WTC11 (cell line): ENCODE measurements at regions not wholly inside any gene's neighbourhood (a gene's known extent, or its start where the extent isn't known, plus 50 kb on each side); places are given as distances from the start of the nearest gene placed in this dataset.

Source experiments
- ATAC-seq: fragments of 200-7000 bp; cut with Tn5 transposase; 2 replicates; pipeline ENCODE4 v1.10.0; 2021; ENCODE audit warnings: mild to moderate bottlenecking, moderate library complexity
- CTCF ChIA-PET: fragments of 300-600 bp; sonication (Branson Sonifier 250); formaldehyde crosslinking; loops from one replicate; lab custom pipeline; 2021; ENCODE audit warnings: antibody characterized with exemption; lab: Charles Lee
- POLR2A ChIA-PET: fragments of 350-600 bp; sonication (Branson Sonifier 250); formaldehyde crosslinking; loops from one replicate; lab custom pipeline; 2021; ENCODE audit warnings: antibody characterized with exemption; lab: Charles Lee
- DNase-seq: peaks from one replicate; pipeline ENCODE4 v3.0.0; 2021; ENCODE audit warnings: low spot score
- H3K27ac Mint-ChIP-seq: 2 replicates; pipeline ENCODE4 v1.8.0; 2021; ENCODE audit warnings: mixed read lengths
- H3K27me3 Mint-ChIP-seq: 2 replicates; pipeline ENCODE4 v1.8.0; 2021; ENCODE audit warnings: low read depth, mild to moderate bottlenecking, moderate library complexity, mixed read lengths
- H3K36me3 Mint-ChIP-seq: 2 replicates; pipeline ENCODE4 v1.8.0; 2021; ENCODE audit warnings: mixed read lengths
- H3K4me1 Mint-ChIP-seq: 2 replicates; pipeline ENCODE4 v1.8.0; 2022; ENCODE audit warnings: mixed read lengths
- H3K4me3 Mint-ChIP-seq: 2 replicates; pipeline ENCODE4 v1.8.0; 2021; ENCODE audit warnings: mild to moderate bottlenecking, moderate library complexity, mixed read lengths
- H3K9me3 Mint-ChIP-seq: 2 replicates; pipeline ENCODE4 v1.8.0; 2021; ENCODE audit warnings: mixed read lengths
- AFF4 ChIP-seq: sonication (generic); formaldehyde crosslinking; IDR thresholded peaks from 2 replicates; pipeline ENCODE4 v1.8.1; 2023; ENCODE audit warnings: mild to moderate bottlenecking, missing genetic modification reagents, borderline replicate concordance
- ARID4B ChIP-seq: sonication (generic); formaldehyde crosslinking; IDR thresholded peaks from 2 replicates; pipeline ENCODE4 v1.8.0; 2023; ENCODE audit warnings: missing genetic modification reagents, mild to moderate bottlenecking, borderline replicate concordance
- ATF3 ChIP-seq: sonication (generic); formaldehyde crosslinking; conservative IDR thresholded peaks from 2 replicates; pipeline ENCODE4 v1.8.1; 2022; ENCODE audit warnings: mild to moderate bottlenecking, missing genetic modification reagents
- CBFB ChIP-seq: sonication (generic); formaldehyde crosslinking; IDR thresholded peaks from 2 replicates; pipeline ENCODE4 v1.8.1; 2022; ENCODE audit warnings: mild to moderate bottlenecking, low read depth, missing genetic modification reagents
- CDX4 ChIP-seq: fragments of 250-450 bp; sonication (Bioruptor Pico); IDR thresholded peaks from 2 replicates; pipeline ENCODE4 v1.9.0; 2021; ENCODE audit warnings: moderate library complexity, mild to moderate bottlenecking, inconsistent platforms, borderline replicate concordance
- E2F5 ChIP-seq: sonication (generic); formaldehyde crosslinking; IDR thresholded peaks from 2 replicates; pipeline ENCODE4 v1.8.1; 2022; ENCODE audit warnings: mild to moderate bottlenecking, moderate library complexity, missing genetic modification reagents
- ESRRA ChIP-seq: sonication (generic); formaldehyde crosslinking; IDR thresholded peaks from 2 replicates; pipeline ENCODE4 v1.8.1; 2022; ENCODE audit warnings: mild to moderate bottlenecking, missing genetic modification reagents, borderline replicate concordance
- FOXK1 ChIP-seq: sonication (generic); formaldehyde crosslinking; IDR thresholded peaks from 2 replicates; pipeline ENCODE4 v1.8.0; 2022; ENCODE audit warnings: mild to moderate bottlenecking, moderate library complexity, missing genetic modification reagents
- FOXP1 ChIP-seq: sonication (generic); formaldehyde crosslinking; IDR thresholded peaks from 2 replicates; pipeline ENCODE4 v1.8.0; 2022; ENCODE audit warnings: missing genetic modification reagents, mild to moderate bottlenecking, moderate library complexity, borderline replicate concordance
- GRHL2 ChIP-seq: fragments of 250-450 bp; sonication (Bioruptor Pico); IDR thresholded peaks from 2 replicates; pipeline ENCODE4 v1.8.0; 2022; ENCODE audit warnings: mild to moderate bottlenecking, moderate library complexity; ENCODE audit not compliant: insufficient replicate concordance, severe bottlenecking
- HMGA2 ChIP-seq: fragments of 250-450 bp; sonication (Bioruptor Pico); IDR thresholded peaks from 2 replicates; pipeline ENCODE4 v1.4.0; 2021; ENCODE audit warnings: mild to moderate bottlenecking, moderate library complexity
- IRF2 ChIP-seq: sonication (generic); formaldehyde crosslinking; IDR thresholded peaks from 2 replicates; pipeline ENCODE4 v1.8.0; 2022; ENCODE audit warnings: low read depth, missing genetic modification reagents, borderline replicate concordance
- MAX ChIP-seq: sonication (generic); formaldehyde crosslinking; IDR thresholded peaks from 2 replicates; pipeline ENCODE4 v1.8.0; 2022; ENCODE audit warnings: mild to moderate bottlenecking, missing genetic modification reagents
- NFE2L1 ChIP-seq: sonication (generic); formaldehyde crosslinking; IDR thresholded peaks from 2 replicates; pipeline ENCODE4 v1.8.1; 2023; ENCODE audit warnings: missing genetic modification reagents
- RELA ChIP-seq: sonication (generic); formaldehyde crosslinking; IDR thresholded peaks from 2 replicates; pipeline ENCODE4 v1.8.1; 2022; ENCODE audit warnings: missing genetic modification reagents, mild to moderate bottlenecking, borderline replicate concordance
- RORB ChIP-seq: fragments of 250-450 bp; sonication (Bioruptor Pico); IDR thresholded peaks from 2 replicates; pipeline ENCODE4 v1.9.0; 2021; ENCODE audit warnings: mild to moderate bottlenecking
- SMAD3 ChIP-seq: sonication (generic); formaldehyde crosslinking; IDR thresholded peaks from 2 replicates; pipeline ENCODE4 v1.8.0; 2022; ENCODE audit warnings: missing genetic modification reagents, mild to moderate bottlenecking, borderline replicate concordance
- SMAD4 ChIP-seq: sonication (generic); formaldehyde crosslinking; IDR thresholded peaks from 2 replicates; pipeline ENCODE4 v1.8.0; 2022; ENCODE audit warnings: mild to moderate bottlenecking, missing genetic modification reagents
- USF1 ChIP-seq: sonication (generic); formaldehyde crosslinking; IDR thresholded peaks from 2 replicates; pipeline ENCODE4 v1.8.0; 2022; ENCODE audit warnings: mild to moderate bottlenecking, missing genetic modification reagents
- ZBTB43 ChIP-seq: sonication (generic); formaldehyde crosslinking; IDR thresholded peaks from 2 replicates; pipeline ENCODE4 v1.8.1; 2023; ENCODE audit warnings: mild to moderate bottlenecking, missing genetic modification reagents
- ZNF219 ChIP-seq: sonication (generic); formaldehyde crosslinking; IDR thresholded peaks from 2 replicates; pipeline ENCODE4 v1.8.0; 2023; ENCODE audit warnings: missing genetic modification reagents, mild to moderate bottlenecking, borderline replicate concordance
- ZNF232 ChIP-seq: sonication (generic); formaldehyde crosslinking; IDR thresholded peaks from 2 replicates; pipeline ENCODE4 v1.8.0; 2022; ENCODE audit warnings: mild to moderate bottlenecking, missing genetic modification reagents
- ZNF317 ChIP-seq: sonication (generic); formaldehyde crosslinking; IDR thresholded peaks from 2 replicates; pipeline ENCODE4 v1.8.1; 2023; ENCODE audit warnings: low read depth, mild to moderate bottlenecking, moderate library complexity, missing genetic modification reagents, borderline replicate concordance

- H3K9me3 Mint-ChIP-seq = peaks cover 16% of the 10 kb centered on the region
- no peak for DNase-seq
- TF ChIP-seq ZNF317 (no peak), ESRRA (no peak), E2F5 (no peak), ATF3 (CRISPR knock-in tag) (no peak), RORB (CRISPR knock-in tag) (no peak), ZNF219 (CRISPR knock-in tag) (no peak), FOXP1 (CRISPR knock-in tag) (no peak), SMAD4 (CRISPR knock-in tag) (no peak), CDX4 (no peak), HMGA2 (CRISPR knock-in tag) (no peak), ZBTB43 (no peak), FOXK1 (CRISPR knock-in tag) (no peak), ARID4B (CRISPR knock-in tag) (no peak), RELA (no peak), NFE2L1 (CRISPR knock-in tag) (no peak), SMAD3 (no peak)
- TF ChIP-seq, all 79 proteins: peak for 0
- CTCF ChIA-PET = no interaction called here
- Mint-ChIP-seq H3K27ac (no peak overlapping the region), H3K27me3 (no peaks in the 10 kb centered on the region), H3K4me1 (no peaks in the 10 kb centered on the region), H3K4me3 (no peak overlapping the region), H3K36me3 (no peaks in the 10 kb centered on the region)
- POLR2A ChIA-PET = no interaction called here
- no peak for ATAC-seq
These were observed 833.8 kb upstream of the KCND2 start for GRCh38 chr7:119439192-119439591.

GRCh38 chr7:119452401-119452800 is 820.6 kb upstream of the KCND2 start:
- no peak for DNase-seq
- Mint-ChIP-seq H3K27me3 (no peaks in the 10 kb centered on the region), H3K9me3 (no peaks in the 10 kb centered on the region; the same call in 1 of the 2 replicates), H3K4me3 (no peak overlapping the region), H3K36me3 (no peaks in the 10 kb centered on the region), H3K4me1 (no peaks in the 10 kb centered on the region), H3K27ac (no peak overlapping the region)
- CTCF ChIA-PET = no interaction called here
- POLR2A ChIA-PET = no interaction called here
- ATAC-seq = no peak
- TF ChIP-seq USF1 (CRISPR knock-in tag) (no peak), IRF2 (CRISPR knock-in tag) (no peak), CBFB (CRISPR knock-in tag) (no peak), AFF4 (CRISPR knock-in tag) (no peak), ZNF232 (CRISPR knock-in tag) (no peak), CDX4 (no peak), GRHL2 (no peak), MAX (CRISPR knock-in tag) (no peak)
